Right hindlimb (tissue), 1 donor: ENCODE measurements at regions not wholly inside any gene's neighbourhood (a gene's known extent, or its start where the extent isn't known, plus 50 kb on each side); places are given as distances from the start of the nearest gene placed in this dataset.

Experiments
- DNase-seq: peaks from one replicate; pipeline ENCODE4 v3.0.0-alpha.2; 2018

DNA sequence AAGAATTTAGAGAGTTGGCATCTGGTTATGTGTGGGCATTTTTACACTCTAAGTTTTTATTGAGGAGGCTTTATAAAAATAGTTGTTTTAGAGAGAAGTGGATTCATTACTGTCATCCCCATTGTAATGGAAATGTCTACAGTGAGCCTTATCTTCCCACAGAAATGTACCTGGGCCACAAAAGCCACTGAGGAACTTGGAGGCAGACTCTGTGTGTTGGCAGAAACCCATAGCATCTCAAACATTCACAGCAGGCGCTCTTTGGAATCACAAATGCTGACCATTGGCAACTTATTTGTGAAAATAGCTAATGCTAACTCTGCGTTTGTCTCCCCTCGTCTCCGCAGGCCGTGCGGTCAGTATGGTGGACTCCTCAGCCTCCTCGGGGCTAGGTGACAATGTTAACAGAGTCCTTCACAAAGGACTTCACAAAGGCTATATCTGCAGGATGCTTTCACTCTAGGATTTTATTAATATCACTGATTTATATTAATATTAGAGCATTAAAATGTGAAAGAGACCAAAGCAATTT, 689.1 kb upstream of the POU3F3 start:
- DNase-seq: no peak

DNA sequence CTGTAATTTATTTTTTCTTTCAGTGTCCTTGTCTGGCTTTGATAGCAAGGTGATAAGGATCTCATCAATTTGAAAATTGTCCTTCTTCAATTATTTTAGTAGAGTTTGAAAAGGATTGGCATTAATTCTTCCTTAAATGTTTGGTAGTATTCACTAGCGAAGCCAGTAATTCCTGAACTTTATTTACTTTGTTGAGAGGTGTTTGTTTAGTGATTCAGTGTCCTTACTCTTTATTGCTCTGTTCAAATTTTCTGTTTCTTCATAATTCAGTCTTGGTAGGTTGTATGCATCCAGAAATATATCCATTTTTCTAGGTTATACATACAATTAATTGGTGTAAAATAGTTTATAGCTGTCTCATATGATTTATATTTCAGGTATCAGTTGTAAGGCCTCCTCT, 676.7 kb upstream of the POU3F3 start:
- no peak for DNase-seq

DNA sequence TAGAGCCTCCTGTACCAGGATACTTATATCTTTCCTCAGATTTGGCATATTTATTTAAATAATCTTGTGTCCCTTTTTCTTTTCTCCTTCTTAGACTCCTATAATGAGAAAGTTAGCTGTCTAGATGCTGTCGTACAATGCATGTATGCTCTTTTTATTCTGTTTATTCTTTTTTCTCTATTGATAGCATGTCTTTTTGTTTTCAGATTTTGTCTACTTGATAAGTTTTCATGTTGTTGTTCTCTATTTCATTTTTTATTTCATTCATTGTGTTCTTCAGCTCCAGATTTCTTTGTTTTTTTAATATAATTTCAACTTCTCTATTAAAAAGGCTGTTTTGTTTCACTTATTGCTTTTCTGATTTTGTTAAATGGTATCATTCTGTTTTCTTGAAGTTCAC, 674.3 kb upstream of the POU3F3 start:
- DNase-seq: no peak

DNA sequence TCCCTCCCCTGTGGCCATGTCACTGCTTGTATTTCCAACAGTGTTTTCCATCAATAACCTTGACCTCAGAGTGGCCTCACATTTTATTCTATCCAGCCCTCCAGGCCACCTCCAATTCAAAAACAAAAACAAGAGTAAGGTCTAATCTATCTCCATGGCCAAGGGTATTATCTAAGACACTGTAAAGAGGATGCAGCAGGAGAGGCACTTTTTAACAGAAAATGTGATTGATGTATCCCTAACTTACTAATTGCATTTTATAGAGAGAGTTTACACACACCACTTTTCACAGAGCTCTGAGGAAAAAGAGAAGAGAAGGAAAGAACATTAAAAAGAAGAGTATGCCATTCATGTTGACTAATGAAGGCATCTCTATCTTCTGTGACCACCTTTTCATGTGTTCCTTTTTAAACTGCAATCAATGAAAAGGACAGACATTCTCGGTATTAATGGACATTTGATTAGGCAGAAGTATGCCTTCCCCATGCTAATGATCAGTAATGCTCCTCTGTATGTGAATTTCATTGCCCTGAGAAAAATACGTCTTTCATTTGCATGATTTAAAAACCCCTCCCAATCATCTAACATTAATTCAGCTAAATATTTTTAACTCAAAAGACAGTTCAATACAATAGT, 653.3 kb upstream of the POU3F3 start:
- no peak for DNase-seq

DNA sequence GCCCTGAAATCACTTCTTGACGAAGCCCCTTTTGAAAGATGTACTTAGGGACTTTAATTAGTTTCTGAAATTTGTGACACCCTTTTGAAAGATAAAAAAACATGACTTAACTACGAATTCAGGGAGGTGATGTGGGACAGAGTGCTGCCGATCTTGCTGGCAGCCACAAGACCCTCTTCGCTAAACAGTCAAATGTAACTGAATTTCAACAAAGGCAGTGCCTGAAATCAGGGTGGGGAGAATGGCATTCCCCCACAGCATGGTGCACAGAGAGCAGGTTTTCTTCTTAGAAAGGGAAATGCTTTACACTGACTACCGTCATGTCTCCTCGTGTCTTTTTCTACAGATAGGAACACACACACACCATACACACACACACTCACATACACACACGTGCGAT, 640.2 kb upstream of the POU3F3 start:
- DNase-seq: no peak

DNA sequence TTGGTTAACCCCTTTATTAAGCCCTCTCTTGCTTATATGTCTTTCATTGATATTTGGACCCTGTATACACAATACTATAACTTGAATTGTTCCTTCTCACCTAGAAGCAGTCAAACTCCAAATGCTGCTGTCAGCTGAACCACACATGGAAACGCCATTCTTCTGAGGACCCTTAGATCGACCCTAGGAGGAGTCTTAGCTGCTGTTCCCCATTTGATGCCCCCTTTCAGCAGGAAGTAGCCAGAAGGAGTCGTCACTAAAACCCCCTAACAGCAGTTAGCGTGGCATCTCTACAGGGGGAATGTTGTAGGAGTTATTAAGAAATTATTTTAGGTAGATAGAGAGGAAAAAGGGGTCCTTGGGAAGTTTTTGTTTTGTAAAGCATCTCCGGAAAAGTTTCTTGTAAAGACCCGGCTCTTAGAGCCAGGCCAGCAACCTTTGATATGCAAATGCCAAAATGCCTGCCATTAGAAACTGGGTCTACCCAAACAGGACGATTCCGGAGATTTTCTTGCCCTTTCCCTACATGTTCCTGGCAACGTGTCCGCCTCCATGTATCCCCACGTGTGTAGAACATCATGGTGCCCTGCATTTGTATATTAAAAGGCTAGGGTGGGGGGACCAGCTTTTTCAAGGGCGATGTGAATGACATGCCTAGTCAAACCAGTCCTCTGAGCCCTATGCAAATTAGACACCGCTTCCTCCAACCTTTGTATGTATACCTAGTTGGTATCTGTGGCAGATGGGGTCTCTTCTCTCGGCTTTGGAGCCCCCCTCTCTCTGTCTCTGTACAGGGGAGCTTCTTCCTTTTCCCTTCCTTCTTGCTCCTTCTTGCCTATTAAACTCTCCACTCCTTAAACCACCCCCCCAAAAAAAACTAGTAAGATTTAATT, 638.4 kb upstream of the POU3F3 start:
- DNase-seq: no peak

DNA sequence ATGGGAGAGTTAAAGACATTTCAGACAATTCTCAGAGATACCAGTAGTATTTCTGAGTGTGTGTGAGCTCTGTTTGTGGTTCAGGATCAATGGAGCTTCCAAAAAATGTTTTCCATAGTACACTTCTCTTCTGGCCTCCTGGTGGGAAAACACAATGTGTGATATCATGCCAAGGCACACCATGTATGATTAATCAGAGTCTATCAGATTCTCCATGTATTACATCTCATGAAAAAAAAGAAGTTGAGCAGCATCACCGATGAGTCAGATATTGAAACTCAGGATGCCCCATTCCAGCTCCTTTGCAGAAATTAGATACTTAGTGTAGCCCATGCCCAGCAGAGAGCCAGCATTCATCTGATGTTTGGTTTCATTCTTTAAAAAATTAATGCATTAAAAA, 620.3 kb upstream of the POU3F3 start:
- no peak for DNase-seq

DNA sequence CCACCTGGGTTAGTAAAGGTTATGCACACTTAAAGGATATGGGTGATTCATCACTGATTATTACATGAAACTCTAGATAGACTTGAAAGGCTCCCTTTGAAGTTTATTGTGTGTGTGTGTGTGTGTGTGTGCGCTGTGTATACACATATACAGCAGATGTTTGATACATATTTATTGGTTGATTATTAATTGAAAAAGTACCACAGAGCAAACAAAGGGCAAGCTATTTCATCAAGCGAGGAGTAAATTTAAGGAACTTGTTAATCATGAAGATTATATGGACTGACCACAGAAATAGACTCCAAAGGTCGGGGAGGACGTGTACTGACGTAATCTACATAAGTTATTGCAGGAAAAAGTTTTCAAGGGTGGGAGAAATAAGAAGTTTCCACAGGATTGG, 617.4 kb upstream of the POU3F3 start:
- DNase-seq: no peak

DNA sequence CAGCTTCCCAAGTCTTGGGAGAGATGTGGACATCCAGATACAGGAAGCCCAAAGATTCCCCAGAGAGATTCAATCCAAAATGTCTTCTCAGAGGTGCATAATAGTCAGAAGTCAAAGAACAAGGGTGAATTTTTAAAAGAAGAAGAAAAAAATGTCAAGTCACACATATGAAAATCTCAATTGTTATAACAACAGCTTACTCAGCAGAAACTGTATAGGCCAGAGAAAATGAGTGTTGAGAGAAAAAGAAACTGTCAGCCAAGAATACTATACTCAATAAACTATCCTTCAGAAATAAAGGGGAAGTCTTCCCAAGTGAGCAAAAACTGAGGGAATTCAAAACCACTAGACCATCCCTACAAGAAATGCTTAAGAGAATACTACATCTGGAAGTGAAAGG, 612.9 kb upstream of the POU3F3 start:
- no peak for DNase-seq

DNA sequence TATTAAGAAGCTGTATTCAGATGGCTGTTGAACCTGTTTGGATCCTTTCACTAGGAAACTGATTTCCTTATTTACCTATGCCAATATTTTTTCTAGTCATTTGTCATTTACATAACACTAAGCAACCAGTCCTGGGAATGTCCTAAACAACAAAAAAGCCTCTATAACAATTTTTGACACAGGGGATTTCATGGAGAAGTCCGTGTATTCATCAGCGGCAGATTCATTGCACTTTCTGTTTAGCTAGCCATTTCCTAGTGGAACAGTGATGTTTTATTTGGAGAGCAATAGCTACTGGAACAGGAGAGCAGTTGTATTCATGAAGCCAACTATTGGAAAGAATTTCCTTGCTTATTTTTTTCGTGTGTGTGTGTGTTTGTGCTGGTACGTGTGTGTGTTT, 604.3 kb upstream of the POU3F3 start:
- no peak for DNase-seq

DNA sequence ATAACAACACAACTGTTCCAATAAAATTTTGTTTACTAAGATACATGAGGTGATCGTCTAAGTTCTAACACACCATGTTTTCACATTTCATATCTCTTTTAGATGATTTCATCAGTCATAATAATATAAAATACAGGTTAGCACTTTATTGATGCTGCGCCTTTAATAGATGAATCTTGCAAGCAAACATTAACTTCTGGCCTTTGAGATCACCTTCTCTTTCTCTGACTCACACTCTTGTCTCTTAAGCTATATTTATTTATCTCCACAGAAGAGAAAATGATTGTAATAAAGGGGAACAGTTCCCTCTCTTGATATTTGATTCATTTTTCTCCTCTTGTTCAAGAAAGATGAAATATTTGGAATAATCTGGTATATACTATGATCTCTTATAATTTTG, 603.3 kb upstream of the POU3F3 start:
- no peak for DNase-seq

DNA sequence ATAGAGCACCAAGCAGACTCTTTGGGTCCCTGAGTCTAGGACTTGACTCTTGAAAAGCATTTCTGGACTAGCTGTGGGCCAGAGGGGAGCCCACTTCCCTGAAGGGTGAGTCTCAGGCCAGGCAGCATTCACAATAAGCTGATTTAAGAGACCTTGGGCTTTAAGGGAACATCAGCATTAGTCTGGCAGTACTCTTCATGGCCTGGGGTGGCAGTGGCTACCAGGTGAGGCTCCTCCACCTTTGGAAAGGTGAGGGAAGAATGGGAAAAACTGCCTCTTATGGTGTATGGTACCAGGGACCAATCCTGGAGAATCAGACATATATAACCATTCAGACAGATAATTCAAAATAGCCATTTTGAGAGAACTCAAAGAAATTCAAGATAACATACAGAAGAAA, 599.9 kb upstream of the POU3F3 start:
- no peak for DNase-seq

DNA sequence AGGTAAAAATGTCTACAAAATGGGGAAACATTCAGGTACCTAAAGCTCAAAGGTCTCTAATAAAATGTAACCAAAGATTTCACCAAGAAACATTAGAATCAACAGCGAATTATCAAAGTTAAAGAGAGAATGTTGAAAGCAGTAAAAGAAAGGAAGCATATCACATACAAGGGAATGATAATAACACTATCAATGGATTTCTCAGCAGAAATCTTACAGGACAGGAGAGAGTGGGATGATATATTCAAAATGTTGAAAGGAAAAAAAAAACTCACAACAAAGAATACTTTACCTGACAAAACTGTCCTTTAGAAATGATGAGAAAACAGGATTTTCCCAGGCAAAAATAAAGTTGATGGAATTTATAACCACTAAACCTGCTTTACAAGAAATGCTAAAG, 591.2 kb upstream of the POU3F3 start:
- no peak for DNase-seq

DNA sequence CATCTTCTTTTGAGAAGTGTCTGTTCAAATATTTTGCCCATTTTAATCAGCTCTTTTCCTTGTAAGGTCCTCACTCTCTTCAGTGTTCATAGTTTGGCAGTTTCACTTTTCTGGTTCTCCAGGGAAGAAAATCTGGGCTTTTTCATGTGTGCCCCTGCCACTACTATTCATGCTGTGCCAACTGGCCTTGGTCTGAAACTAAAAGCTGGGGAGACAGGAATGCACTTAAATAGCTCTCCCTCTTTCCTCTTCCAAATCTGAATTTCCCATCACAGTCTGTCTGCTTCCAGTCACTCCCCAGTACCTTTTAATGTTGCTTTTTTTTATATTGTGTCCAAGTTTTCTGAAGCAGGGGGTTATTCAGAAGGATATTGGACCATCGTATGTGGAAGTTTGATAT, 574.3 kb upstream of the POU3F3 start:
- no peak for DNase-seq

DNA sequence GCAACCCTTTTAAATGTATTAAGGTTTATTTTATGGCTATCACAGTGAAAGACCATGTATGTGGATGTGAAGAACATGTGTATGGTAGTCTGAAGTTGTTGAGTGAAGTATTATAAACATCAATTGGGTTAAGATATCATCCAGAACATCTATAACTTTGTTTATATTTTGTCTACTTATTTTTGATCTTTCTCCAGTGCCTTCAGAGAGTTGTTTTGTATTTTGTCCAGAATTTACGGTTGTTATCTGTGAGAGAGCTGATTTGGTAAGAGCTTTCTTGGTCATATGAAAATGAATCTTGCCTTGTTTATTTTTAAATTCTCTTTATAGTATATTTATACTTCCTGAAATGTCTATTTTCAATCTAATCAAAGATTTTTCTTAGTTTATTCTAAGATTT, 573.7 kb upstream of the POU3F3 start:
- DNase-seq: no peak

DNA sequence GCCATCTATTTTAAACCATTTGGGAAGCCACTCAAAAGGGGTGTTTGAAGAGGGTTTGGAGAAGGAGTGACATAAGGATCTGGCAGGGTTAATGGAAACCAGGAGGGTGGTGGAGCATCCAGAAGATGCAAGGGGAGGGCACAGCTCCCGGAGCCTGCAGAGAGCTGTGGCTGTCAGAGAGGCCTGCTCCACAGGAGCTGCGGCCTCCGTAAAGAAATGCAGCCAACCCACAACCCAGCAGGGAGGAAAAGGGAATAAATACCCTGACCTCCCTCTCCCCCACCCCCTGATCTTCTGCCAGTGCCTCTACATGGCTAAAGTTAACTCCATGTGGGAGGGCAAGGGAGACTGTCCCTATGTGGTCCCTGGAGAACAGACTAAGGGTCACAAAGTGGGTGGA, 567.1 kb upstream of the POU3F3 start:
- DNase-seq: peak; percentile 61

DNA sequence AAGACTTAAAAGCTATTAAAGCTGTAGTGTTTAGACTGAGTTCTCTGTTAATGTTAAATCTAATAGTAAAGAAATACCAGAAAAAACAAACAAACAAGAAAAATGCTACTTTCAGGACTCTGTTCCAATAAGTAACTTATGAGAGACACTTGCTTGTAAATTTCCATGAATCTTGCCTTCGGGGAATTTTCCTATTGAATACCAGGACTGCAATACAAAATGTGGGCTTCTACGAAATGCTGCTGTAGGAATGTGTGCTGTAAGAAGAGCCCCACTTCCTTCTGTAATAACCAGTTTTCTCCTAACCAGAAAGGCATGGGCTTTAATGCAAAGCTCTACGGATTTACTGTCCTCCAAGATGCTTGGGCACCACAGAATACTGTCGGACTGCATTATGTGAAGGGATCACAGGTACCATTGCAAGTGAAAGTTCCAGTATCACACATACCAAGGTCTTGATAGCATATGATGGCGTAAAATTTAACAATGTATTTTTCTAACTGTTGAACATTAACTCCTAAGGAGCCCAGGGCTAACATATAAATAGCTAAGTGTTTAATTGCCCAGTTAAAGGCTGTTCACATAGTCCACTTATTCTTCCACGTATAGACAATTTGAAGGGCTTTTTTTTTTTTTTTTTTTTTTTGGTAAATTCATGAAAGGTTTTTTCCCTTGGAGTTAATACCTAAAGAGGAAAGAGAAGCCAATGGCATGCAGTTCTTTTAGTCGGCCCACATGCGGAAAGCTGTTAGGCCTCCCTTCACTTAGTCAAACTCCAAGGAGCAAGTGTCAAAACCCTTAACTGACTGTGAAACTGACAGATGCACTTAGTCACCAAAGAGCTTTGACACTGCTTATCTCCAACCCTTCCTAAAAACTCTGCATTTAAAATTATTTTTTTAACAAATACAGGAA, 564.0 kb upstream of the POU3F3 start:
- no peak for DNase-seq

DNA sequence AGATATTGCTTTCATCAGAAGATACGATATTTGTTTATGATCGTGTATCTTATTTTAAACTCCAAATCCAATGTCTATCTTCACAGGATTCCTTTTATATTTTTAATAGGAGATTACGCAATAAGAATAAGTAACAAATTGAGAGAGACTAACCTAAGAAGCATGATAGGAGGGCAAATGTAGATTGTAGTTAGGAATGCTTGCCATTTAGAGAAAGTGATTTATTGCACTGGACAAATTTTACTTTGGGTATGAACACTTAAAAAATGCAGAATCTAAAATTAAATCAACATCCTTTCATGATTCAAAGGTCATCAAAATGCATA, 563.4 kb upstream of the POU3F3 start:
- DNase-seq: no peak

DNA sequence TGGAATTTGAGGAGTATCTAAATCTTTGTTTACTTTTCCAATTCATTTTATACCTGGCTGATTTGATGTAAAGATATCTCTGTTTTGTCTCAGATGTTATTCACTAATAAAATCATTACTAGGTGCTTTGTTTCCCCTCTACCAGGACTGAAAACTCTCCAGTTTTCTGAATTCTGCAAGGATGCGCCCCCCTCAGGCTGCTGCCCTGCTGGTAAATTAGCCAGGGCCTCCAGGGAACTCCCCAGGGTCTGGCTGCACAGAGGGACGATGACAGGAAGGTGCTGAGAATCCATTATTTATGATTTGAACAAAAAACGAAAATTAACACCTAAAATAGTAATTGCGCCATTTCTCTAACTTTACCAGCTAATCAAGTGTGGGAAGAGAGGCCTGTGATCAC, 541.2 kb upstream of the POU3F3 start:
- no peak for DNase-seq

DNA sequence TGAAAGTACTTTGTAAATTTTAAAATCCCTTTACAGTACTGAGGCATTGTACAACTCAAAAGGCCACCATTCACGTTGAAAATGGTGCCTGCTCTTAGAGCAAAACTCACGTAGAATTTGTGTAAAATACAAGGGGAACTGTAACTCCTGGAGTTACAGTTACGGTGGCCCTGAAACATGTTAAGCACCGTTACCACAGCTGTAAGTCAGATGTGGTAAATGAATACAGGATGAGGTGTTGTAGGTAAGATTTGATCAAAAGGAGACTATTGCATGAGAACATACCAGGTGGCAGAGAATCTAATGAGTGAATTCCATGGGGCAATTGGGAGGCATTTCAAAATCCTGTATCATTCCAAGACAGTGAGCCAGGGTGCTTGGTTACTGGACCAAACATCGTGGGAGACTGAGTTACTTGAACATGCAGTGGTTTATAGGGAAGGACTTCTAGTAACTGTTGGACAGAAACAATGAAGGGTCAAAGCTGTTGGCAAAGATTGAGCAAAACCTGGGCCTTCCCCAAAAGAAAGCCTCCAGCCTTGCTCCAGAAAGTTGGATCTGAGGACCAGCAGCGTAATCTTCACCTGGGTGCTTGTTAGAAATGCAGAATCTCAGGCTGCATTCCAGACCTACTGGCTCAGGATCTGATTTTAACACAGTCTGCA, 535.8 kb upstream of the POU3F3 start:
- DNase-seq: no peak

DNA sequence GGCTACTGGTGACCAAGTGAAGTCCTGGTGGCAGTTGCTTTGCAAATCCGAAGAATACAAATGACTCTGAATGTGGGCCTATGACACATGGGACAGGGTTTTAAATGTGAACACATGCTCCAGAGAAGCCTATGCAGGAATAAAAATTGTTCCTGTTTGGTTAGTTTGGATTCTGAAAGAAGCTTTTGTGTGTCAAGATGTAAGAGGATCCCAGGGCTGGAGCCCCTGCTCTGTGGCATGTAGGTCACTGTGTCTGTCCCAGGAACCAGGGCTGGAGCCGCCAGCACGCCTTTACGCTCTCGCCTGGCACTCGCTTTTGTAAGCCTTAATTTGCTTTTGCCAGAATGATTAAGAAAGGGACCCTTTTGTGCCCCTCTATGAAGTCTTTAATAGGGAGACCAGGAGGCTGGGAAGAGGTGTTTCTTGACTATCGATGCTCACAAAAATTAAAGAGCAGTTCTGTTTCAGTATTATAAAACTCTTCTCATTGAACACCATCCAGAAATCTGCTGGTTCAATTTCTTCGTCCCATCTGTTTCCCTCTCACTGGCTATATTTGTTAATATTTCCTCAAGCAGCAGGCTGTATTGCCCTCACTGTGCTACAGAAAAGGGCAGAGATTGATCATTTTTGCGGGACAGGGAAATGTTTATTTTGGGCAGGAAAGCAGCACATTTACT, 532.7 kb upstream of the POU3F3 start:
- DNase-seq: peak; percentile 26

DNA sequence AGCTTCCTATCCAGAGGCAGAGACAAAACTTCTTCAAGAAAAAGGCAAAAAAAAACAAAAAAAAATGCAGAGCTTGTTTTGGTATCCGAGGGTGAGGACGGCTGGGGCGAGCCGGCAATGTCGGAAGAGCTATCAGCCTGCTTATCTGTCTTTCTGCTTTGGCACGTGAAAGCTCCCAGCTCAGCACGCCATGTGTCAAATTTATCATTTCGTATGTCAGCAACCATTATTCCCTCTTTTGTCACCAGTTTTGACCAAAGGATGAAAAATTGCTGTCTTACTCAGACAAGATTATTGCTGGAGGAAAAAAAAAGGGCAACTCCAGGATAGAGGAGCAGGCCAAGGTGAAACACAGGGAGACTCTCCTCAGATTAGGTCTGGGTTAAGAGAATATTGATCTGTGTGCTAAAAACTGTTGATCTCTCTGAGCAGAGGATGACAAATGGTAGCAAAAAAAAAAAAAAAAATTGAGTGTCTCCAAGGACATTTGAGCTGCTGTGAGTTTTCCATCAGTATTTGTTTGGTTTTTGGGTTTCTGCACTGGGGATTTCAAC, 532.0 kb upstream of the POU3F3 start:
- DNase-seq: no peak
